ENCODE measurements at regions not wholly inside any gene's neighbourhood (a gene's known extent, or its start where the extent isn't known, plus 50 kb on each side); places are given as distances from the start of the nearest gene placed in this dataset.

GRCh38 chr13:67878376-67878775 lies 648.2 kb upstream of the PCDH9 start:
- DNase-seq (ENCODE audit: low read depth), result no peak
- TF ChIP-seq CTCF (IDR thresholded peaks at IDR 0.05; ENCODE audit: insufficient read depth, low read depth, low read length, missing control alignments), result no peak
- no peak overlapping the region for H3K4me3 ChIP-seq (ENCODE audit: low read length)

GRCh38 chr13:67877031-67877430 lies 646.9 kb upstream of the PCDH9 start:
- H3K4me3 ChIP-seq (ENCODE audit: low read length), result no peak overlapping the region
- no peak for TF ChIP-seq CTCF (IDR thresholded peaks at IDR 0.05; ENCODE audit: insufficient read depth, low read depth, low read length, missing control alignments)
- no peak for DNase-seq (ENCODE audit: low read depth)

- no peak overlapping the region for H3K4me3 ChIP-seq (ENCODE audit: low read length)
- no peak for DNase-seq (ENCODE audit: low read depth)
- TF ChIP-seq CTCF (IDR thresholded peaks at IDR 0.05; ENCODE audit: insufficient read depth, low read depth, low read length, missing control alignments), result no peak
Observed at GRCh38 chr13:67867206-67867605, 637.1 kb upstream of the PCDH9 start.

- TF ChIP-seq CTCF (IDR thresholded peaks at IDR 0.05; ENCODE audit: insufficient read depth, low read depth, low read length, missing control alignments), result no peak
- H3K4me3 ChIP-seq (ENCODE audit: low read length), result no peak overlapping the region
- no peak for DNase-seq (ENCODE audit: low read depth)
Observed at GRCh38 chr13:67860315-67860714, 630.2 kb upstream of the PCDH9 start.

GRCh38 chr13:67859904-67860303 lies 629.8 kb upstream of the PCDH9 start:
- TF ChIP-seq CTCF (IDR thresholded peaks at IDR 0.05; ENCODE audit: insufficient read depth, low read depth, low read length, missing control alignments), result no peak
- H3K4me3 ChIP-seq (ENCODE audit: low read length), result no peak overlapping the region
- no peak for DNase-seq (ENCODE audit: low read depth)

GRCh38 chr13:67857581-67858310 lies 627.6 kb upstream of the PCDH9 start:
- DNase-seq (ENCODE audit: low read depth), result no peak
- no peak overlapping the region for H3K4me3 ChIP-seq (ENCODE audit: low read length)
- no peak for TF ChIP-seq CTCF (IDR thresholded peaks at IDR 0.05; ENCODE audit: insufficient read depth, low read depth, low read length, missing control alignments)

- no peak overlapping the region for H3K4me3 ChIP-seq (ENCODE audit: low read length)
- no peak for DNase-seq (ENCODE audit: low read depth)
- TF ChIP-seq CTCF (IDR thresholded peaks at IDR 0.05; ENCODE audit: insufficient read depth, low read depth, low read length, missing control alignments), result no peak
Observed at GRCh38 chr13:67856955-67857354, 626.8 kb upstream of the PCDH9 start.

All from epithelial cell of esophagus (primary cell).